ENCODE measurements at regions not wholly inside any gene's neighbourhood (a gene's known extent, or its start where the extent isn't known, plus 50 kb on each side); places are given as distances from the start of the nearest gene placed in this dataset.
A peak's percentile ranks its signal among the peaks of the same experiment; 100 is the strongest.
"Not testable (repeated sequence)": the region's sequence is repeated elsewhere in the genome, so short reads cannot be mapped to it uniquely, and the experiment has no call there.

- DNase-seq: no peak
These were observed 91.6 kb upstream of the BCAR3 start for GRCh38 chr1:93773049-93773838.

- no peak for DNase-seq
These were observed 90.2 kb upstream of the BCAR3 start for GRCh38 chr1:93771843-93772242.

GRCh38 chr1:93770640-93771039, 89.0 kb upstream of the BCAR3 start:
- DNase-seq: no peak

- no peak for DNase-seq
These were observed 88.1 kb upstream of the BCAR3 start for GRCh38 chr1:93769777-93770176.

- peak; percentile 35 for DNase-seq
These were observed 86.8 kb upstream of the BCAR3 start for GRCh38 chr1:93768380-93768863.

DNA sequence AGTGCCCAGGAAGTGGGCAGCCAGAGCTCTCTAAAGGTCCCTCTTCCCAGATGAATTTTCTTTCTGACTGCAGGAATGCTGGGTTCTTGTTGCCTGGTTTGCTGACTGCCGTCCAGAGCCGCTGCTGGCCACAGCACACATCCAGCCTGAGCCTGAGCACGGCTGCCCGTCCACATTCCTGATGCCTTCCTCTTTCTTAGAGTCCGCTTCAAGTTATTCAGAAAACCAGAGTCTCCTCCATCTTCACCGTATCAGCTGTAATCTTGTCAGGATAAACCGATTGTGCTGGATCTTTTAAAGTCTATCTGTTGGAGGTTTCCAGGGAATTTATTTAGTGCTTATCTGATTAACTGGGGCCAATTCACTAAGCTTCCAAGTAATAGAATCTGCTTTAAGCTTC, 84.8 kb upstream of the BCAR3 start:
- DNase-seq: no peak

GRCh38 chr1:93765099-93765498, 83.5 kb upstream of the BCAR3 start:
- no peak for DNase-seq

GRCh38 chr1:93764366-93764750, 82.7 kb upstream of the BCAR3 start:
- no peak for DNase-seq

GRCh38 chr1:93763704-93764365, 82.2 kb upstream of the BCAR3 start:
- no peak for DNase-seq

- peak; percentile 43 for DNase-seq
These were observed 77.3 kb upstream of the BCAR3 start for GRCh38 chr1:93758842-93759515.

DNA sequence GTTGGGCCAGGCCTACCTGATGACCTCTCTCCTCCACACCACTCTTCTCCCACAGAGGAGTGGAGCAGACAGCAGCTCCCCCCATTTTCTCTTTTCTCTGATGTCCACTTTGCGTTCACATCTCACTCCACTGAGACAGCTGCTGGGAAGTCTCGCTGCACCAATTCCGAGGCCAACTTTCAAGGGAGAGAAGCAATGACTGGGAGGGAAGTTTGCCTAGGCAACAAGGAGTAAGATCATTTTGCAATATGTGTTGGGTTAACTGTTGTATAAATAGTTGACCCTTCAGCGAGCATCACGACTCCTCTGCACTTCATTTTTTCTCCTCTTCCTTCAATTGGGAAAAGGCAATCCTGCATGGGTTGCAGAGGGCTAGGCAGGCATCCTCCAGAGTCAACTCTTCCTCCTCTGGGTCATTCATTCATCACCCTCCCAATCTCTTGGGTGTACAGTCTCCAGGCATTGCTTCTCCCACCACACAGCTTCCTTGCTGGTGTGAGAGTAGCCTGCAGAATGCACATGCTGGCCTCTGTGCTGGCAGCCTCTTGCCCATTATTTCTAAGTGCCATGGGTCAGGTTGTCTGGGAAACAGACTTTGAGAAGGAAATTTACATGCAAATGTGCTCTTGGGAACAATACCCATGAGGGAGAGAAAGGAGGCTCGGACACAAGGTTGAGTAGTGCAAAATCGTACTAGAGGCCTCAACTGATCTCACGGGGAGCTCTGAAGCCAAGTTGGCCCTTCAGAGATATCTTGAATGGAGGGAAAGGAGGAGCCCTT, 75.8 kb upstream of the BCAR3 start:
- DNase-seq: no peak

DNA sequence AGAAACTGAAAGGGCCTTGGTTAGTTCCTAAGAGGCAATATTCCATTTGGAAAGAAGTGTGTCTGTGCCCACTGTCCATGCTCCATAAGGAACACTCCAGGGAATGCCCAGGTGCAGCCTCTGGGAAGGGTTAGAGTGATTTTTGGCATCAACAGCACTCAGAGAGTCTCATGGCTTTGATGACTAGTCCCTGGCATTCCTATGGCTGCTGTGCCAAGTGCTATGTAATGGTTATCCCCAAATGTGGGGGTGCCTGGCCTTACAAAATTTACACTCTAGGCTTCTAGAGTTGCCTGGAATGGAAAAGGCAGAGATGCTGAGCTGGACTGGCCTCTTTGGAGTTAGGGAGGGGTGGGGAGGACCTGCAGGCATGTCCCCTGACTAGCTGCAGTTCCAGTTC, 75.0 kb upstream of the BCAR3 start:
- no peak for DNase-seq

GRCh38 chr1:93755251-93755715, 73.6 kb upstream of the BCAR3 start:
- not testable (repeated sequence) for DNase-seq

DNA sequence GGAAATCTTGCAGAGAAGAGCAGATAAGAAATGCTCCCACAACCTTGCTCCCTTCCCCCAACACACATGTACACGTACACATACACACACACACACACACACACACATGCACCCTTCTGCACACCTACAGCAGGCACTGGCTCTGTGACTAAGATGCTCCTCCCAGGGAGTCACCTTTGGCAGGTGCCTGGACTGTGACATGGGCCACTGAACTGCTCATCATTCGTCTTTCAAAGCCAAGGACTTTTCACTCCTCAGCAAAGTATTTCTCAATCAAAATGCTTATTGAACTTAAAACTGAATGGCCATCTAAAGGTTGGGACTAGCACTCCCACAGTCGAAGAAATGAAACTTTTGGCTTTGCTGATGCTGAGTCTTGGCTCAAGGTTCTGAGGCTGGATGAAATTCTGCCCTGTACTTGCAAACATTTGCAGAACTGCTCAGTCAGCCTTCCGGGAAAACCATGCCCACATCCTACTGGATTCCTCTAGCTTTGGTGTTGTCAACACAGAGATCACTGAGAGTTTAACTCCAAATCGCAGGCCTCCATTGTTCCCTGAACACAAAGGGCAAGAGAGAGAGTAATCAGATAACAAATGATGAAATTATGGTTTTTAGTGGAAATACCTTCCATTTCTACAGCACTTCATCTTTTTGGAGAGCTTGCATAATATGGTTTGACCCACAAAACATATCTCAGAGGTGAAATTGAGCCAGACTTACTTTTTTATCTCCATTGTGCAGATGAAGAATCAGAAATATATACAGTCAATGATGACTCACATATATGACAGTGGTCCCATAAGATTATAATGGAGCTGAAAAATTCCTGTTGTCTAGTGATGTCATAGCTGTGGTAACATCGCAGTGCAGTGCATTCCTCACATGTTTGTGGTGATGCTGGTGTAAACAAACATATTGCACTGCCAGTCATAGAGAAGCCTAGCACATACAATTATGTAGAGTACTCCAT, 72.4 kb upstream of the BCAR3 start:
- DNase-seq: peak; percentile 55

GRCh38 chr1:93751377-93752250, 70.0 kb upstream of the BCAR3 start:
- no peak for DNase-seq

DNA sequence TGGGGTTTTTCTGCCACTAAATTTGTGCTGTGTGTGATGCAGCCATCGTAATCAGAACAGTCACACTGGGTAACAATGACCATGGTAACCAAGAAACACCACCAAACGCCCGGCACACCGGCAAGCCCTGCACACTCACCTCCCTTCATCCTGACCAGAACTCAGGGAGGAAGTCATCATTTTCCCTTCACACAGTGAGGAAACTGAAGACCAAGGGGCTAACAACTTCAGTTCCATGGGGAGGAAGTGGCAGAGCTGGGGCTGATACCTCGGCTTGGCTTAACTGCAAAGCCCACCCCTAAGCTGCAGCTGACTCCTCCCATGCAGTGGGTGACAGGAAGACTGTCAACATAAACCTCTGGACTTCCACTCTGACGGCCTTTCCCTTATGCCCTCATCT, 69.3 kb upstream of the BCAR3 start:
- no peak for DNase-seq

- DNase-seq: no peak
These were observed 68.3 kb upstream of the BCAR3 start for GRCh38 chr1:93749894-93750301.

DNA sequence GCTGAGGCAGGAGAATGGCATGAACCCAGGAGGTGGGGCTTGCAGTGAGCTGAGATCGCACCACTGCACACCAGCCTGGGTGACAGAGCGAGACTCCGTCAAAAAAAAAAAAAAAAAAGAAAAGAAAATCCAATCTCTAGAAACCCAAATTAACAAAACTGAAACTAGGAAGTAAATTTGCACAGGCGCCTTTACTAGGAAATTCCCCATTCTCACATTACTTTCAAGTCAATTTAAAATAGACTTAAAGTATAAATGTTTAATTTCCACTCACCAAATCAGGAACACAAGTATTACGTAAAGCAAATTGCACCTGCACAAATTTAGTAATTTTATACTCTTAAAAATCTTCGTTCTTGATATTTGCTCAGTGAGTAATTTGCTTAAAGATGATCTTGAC, 67.8 kb upstream of the BCAR3 start:
- DNase-seq: no peak

DNA sequence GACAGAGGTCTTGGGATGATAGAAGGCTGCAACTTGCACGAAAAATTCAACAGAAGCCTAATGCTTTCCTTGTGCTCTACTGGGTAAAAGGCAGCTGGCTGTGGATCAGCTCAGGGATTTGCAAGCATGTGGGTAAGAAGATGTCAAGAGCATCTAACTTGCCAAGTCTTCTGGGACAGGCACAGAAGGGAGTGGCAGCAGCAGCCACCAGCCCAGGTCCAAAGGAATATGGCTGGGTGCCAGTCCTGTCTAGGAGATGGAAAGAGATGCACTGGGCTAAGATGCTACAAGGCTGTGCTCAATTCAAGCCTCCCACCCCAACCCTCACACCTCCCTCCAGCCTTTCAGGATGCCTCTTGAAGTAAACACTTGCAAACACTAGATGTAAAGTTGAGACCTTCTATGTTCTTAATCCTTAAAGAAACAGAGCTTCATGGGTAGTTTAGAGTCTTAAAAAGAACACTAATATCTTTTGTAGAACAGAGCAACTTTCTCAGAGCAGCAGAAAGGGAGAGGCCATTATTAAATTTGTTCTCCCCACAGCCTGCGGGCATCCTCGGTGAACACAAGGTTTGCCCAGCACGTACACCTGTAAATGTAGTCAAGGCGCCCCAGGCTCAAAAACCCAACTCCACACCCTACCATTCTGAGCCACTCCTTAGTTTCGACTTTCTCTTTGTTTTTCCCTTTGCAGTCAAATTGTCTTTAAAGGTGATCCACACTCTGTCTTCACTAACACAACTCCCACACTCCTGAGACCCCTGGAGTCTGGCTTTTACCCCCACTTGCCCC, 64.6 kb upstream of the BCAR3 start:
- no peak for DNase-seq
